Activated CD8-positive, alpha-beta memory T cell treated with anti-CD3 and anti-CD28 coated beads for 36 hours (primary cell): ENCODE measurements at regions not wholly inside any gene's neighbourhood (a gene's known extent, or its start where the extent isn't known, plus 50 kb on each side); places are given as distances from the start of the nearest gene placed in this dataset.

Experiments used
- CTCF ChIA-PET: fragments of 350-600 bp; sonication (Branson Sonifier 250); formaldehyde crosslinking; loops from one replicate; lab custom pipeline; 2021; ENCODE audit warnings: antibody characterized with exemption; lab: Charles Lee
- POLR2A ChIA-PET: fragments of 350-600 bp; sonication (Branson Sonifier 250); formaldehyde crosslinking; loops from one replicate; lab custom pipeline; 2021; ENCODE audit warnings: antibody characterized with exemption; lab: Charles Lee

GRCh38 chr18:22605736-22606135, 188.0 kb upstream of the CTAGE1 start:
- POLR2A ChIA-PET = no interaction called here
- CTCF ChIA-PET = no interaction called here

GRCh38 chr18:22606563-22607283, 189.0 kb upstream of the CTAGE1 start:
- ChIA-PET POLR2A (no interaction called here), CTCF (no interaction called here)

- ChIA-PET POLR2A (no interaction called here), CTCF (no interaction called here)
Measured at GRCh38 chr18:22607284-22607635, 189.5 kb upstream of the CTAGE1 start.

GRCh38 chr18:22608847-22609246, 191.1 kb upstream of the CTAGE1 start:
- POLR2A ChIA-PET = no interaction called here

GRCh38 chr18:22609642-22610041, 191.9 kb upstream of the CTAGE1 start:
- CTCF ChIA-PET = no interaction called here
- POLR2A ChIA-PET = no interaction called here

More at GRCh38 chr18:22608847-22609246, 191.1 kb upstream of the CTAGE1 start:
- CTCF ChIA-PET = no interaction called here

GRCh38 chr18:22613058-22613690, 195.5 kb upstream of the CTAGE1 start:
- POLR2A ChIA-PET = no interaction called here
- CTCF ChIA-PET = no interaction called here

- POLR2A ChIA-PET = no interaction called here
- CTCF ChIA-PET = no interaction called here
Measured at GRCh38 chr18:22613788-22614187, 196.1 kb upstream of the CTAGE1 start.

- ChIA-PET CTCF (no interaction called here), POLR2A (no interaction called here)
Measured at GRCh38 chr18:22623513-22623912, 205.8 kb upstream of the CTAGE1 start.

- ChIA-PET CTCF (no interaction called here), POLR2A (no interaction called here)
Measured at GRCh38 chr18:22624176-22624575, 206.5 kb upstream of the CTAGE1 start.

GRCh38 chr18:22625406-22625805, 207.7 kb upstream of the CTAGE1 start:
- ChIA-PET POLR2A (no interaction called here), CTCF (no interaction called here)

GRCh38 chr18:22626771-22627170, 209.1 kb upstream of the CTAGE1 start:
- POLR2A ChIA-PET = no interaction called here
- CTCF ChIA-PET = no interaction called here

GRCh38 chr18:22627506-22627905, 209.8 kb upstream of the CTAGE1 start:
- ChIA-PET CTCF (no interaction called here), POLR2A (no interaction called here)

GRCh38 chr18:22628795-22629510, 211.2 kb upstream of the CTAGE1 start:
- CTCF ChIA-PET = no interaction called here

GRCh38 chr18:22630980-22631379, 213.3 kb upstream of the CTAGE1 start:
- CTCF ChIA-PET = no interaction called here
- POLR2A ChIA-PET = no interaction called here

More at GRCh38 chr18:22628795-22629510, 211.2 kb upstream of the CTAGE1 start:
- POLR2A ChIA-PET = no interaction called here

- ChIA-PET POLR2A (no interaction called here), CTCF (no interaction called here)
Measured at GRCh38 chr18:22632191-22632590, 214.5 kb upstream of the CTAGE1 start.

GRCh38 chr18:22634464-22634863, 216.7 kb upstream of the CTAGE1 start:
- CTCF ChIA-PET = no interaction called here
- POLR2A ChIA-PET = no interaction called here

GRCh38 chr18:22637787-22638186, 220.1 kb upstream of the CTAGE1 start:
- ChIA-PET CTCF (no interaction called here), POLR2A (no interaction called here)

- ChIA-PET CTCF (no interaction called here), POLR2A (no interaction called here)
Measured at GRCh38 chr18:22639026-22639463, 221.3 kb upstream of the CTAGE1 start.

- CTCF ChIA-PET = no interaction called here
- POLR2A ChIA-PET = no interaction called here
Measured at GRCh38 chr18:22639561-22639960, 221.8 kb upstream of the CTAGE1 start.

GRCh38 chr18:22640281-22640842, 222.6 kb upstream of the CTAGE1 start:
- POLR2A ChIA-PET = no interaction called here
- CTCF ChIA-PET = no interaction called here
